ENCODE measurements at regions not wholly inside any gene's neighbourhood (a gene's known extent, or its start where the extent isn't known, plus 50 kb on each side); places are given as distances from the start of the nearest gene placed in this dataset.

- no peak for TF ChIP-seq CTCF (conservative IDR thresholded peaks at IDR 0.05; ENCODE audit: low read length)
- no peak for TF ChIP-seq EZH2phosphoT487 (IDR thresholded peaks at IDR 0.05; ENCODE audit: borderline replicate concordance)
These were observed 73.1 kb upstream of the INCENP start for GRCh38 chr11:62050716-62051115.
